Keratinocyte (primary cell): ENCODE measurements at regions not wholly inside any gene's neighbourhood (a gene's known extent, or its start where the extent isn't known, plus 50 kb on each side); places are given as distances from the start of the nearest gene placed in this dataset.

ENCODE experiments used
- DNase-seq: peaks from one replicate; pipeline ENCODE4 v3.0.0-alpha.2; 2011; ENCODE audit warnings: low read depth, missing footprints, low spot score
- FAIRE-seq: peaks from 2 replicates; lab custom pipeline; 2011; peaks lifted over from hg19 to GRCh38; lab: Jason Lieb, UNC
- H2AFZ ChIP-seq: 2 replicates; pipeline ENCODE4 v1.6.0; 2012; ENCODE audit warnings: low read length, control low read depth, inconsistent platforms; ENCODE audit not compliant: control insufficient read depth
- H3K27ac ChIP-seq: 2 replicates; pipeline ENCODE4 v1.5.1; 2011; ENCODE audit warnings: low read length; ENCODE audit not compliant: control insufficient read depth, insufficient read depth
- H3K27me3 ChIP-seq: 3 replicates; pipeline ENCODE4 v1.6.0; 2011; ENCODE audit warnings: low read length; ENCODE audit not compliant: control insufficient read depth, insufficient read depth; ENCODE audit errors: extremely low read depth
- H3K36me3 ChIP-seq, 2 experiments: 2 replicates in 1 of 2; 3 replicates in 1 of 2; pipeline ENCODE4 v1.5.1; 2011; ENCODE audit warnings: low read length in 2 of 2, mild to moderate bottlenecking in 1 of 2; ENCODE audit not compliant: control insufficient read depth in 2 of 2, insufficient read depth in 2 of 2; ENCODE audit errors: extremely low read depth in 1 of 2
- H3K4me1 ChIP-seq: 3 replicates; pipeline ENCODE4 v1.5.1; 2011; ENCODE audit warnings: low read length; ENCODE audit not compliant: control insufficient read depth, insufficient read depth; ENCODE audit errors: extremely low read depth
- H3K4me2 ChIP-seq: 3 replicates; pipeline ENCODE4 v1.6.0; 2011; ENCODE audit warnings: low read depth, low read length; ENCODE audit not compliant: control insufficient read depth, insufficient read depth; ENCODE audit errors: extremely low read depth
- H3K4me3 ChIP-seq, 3 experiments: fragments of 200-600 bp in 1 of 3; sonication (generic) in 1 of 3; 2 replicates in 2 of 3; 3 replicates in 1 of 3; pipeline ENCODE4 v1.5.1; 2011 to 2016; ENCODE audit warnings: low read length in 3 of 3, mild to moderate bottlenecking in 3 of 3, control low read depth in 2 of 3, inconsistent platforms in 1 of 3, low read depth in 1 of 3, mixed read lengths in 1 of 3, mixed run types in 1 of 3, moderate library complexity in 1 of 3; ENCODE audit not compliant: control insufficient read depth in 2 of 3, insufficient read depth in 2 of 3; ENCODE audit errors: extremely low read depth in 1 of 3
- H3K79me2 ChIP-seq: 2 replicates; pipeline ENCODE4 v1.6.0; 2012; ENCODE audit warnings: low read length; ENCODE audit not compliant: control insufficient read depth, insufficient read depth
- H3K9ac ChIP-seq: 3 replicates; pipeline ENCODE4 v1.6.0; 2011; ENCODE audit warnings: low read length; ENCODE audit not compliant: control insufficient read depth, insufficient read depth; ENCODE audit errors: extremely low read depth
- H3K9me1 ChIP-seq: 3 replicates; pipeline ENCODE4 v1.6.0; 2011; ENCODE audit warnings: low read length; ENCODE audit not compliant: control insufficient read depth, insufficient read depth; ENCODE audit errors: extremely low read depth
- H3K9me3 ChIP-seq: 2 replicates; pipeline ENCODE4 v1.5.1; 2012; ENCODE audit warnings: low read depth, low read length; ENCODE audit not compliant: control insufficient read depth
- H4K20me1 ChIP-seq: 3 replicates; pipeline ENCODE4 v1.6.0; 2011; ENCODE audit warnings: low read length; ENCODE audit not compliant: control insufficient read depth, insufficient read depth; ENCODE audit errors: extremely low read depth
- EZH2 ChIP-seq: IDR thresholded peaks from one replicate; pipeline ENCODE4 v1.6.1; 2012; ENCODE audit warnings: inconsistent platforms, mild to moderate bottlenecking, low read length, moderate library complexity
- dilution Hi-C: fragments of 300-500 bp; cut with MboI; formaldehyde crosslinking; loops from one replicate; pipeline ENCODE4 v1.7.0; 2020; ENCODE audit warnings: low sequenced_read_pairs; ENCODE audit not compliant: extremely low pct_ligation_motif_present
- TF ChIP-seq, protein P1 (sequence below), 3 experiments: IDR thresholded peaks in 1 of 3; conservative IDR thresholded peaks in 1 of 3; optimal IDR thresholded peaks in 1 of 3; 2 replicates in 2 of 3; 3 replicates in 1 of 3; pipeline versions ENCODE3 to v1.5.1; 2011; ENCODE audit warnings: low read length in 3 of 3, mild to moderate bottlenecking in 3 of 3, moderate library complexity in 2 of 3, control low read depth in 1 of 3, inconsistent platforms in 1 of 3; ENCODE audit not compliant: insufficient read depth in 2 of 3; ENCODE audit errors: extremely low read depth in 1 of 3

DNA sequence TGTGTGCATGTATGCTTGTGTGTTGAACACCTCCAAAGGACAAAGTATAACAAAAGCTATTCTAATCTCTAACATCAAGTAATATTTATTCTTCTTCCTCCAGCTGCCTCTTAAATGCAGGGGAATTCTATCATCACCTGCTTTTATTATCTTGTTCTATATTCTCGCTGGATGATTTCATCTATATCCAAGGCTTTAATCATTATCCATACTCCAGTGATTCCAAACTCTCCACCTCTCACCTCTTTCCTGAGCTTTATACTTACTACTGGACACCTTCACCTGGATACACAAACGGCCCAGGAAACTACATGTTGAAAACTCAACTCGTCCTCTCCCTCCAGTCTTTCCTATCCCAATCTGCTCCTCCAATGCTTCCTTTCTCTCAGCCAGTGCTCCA, 418.6 kb downstream of the KLF5 start:
- Histone ChIP-seq H3K9me3 (no peaks in the 10 kb centered on the region), H3K27me3 (no peaks in the 10 kb centered on the region), H3K36me3 (no peaks in the 10 kb centered on the region), H3K9ac (no peak overlapping the region), H3K4me1 (no peaks in the 10 kb centered on the region), H2AFZ (no peak overlapping the region), H3K4me3 (no peak overlapping the region), H4K20me1 (no peaks in the 10 kb centered on the region), H3K4me2 (no peak overlapping the region), H3K9me1 (no peaks in the 10 kb centered on the region), H3K79me2 (no peaks in the 10 kb centered on the region), H3K27ac (no peak overlapping the region)
- DNase-seq (no peak), FAIRE-seq (no peak)
- dilution Hi-C loops = no loop called here
- no peak for TF ChIP-seq EZH2
- TF ChIP-seq, protein P1, sequence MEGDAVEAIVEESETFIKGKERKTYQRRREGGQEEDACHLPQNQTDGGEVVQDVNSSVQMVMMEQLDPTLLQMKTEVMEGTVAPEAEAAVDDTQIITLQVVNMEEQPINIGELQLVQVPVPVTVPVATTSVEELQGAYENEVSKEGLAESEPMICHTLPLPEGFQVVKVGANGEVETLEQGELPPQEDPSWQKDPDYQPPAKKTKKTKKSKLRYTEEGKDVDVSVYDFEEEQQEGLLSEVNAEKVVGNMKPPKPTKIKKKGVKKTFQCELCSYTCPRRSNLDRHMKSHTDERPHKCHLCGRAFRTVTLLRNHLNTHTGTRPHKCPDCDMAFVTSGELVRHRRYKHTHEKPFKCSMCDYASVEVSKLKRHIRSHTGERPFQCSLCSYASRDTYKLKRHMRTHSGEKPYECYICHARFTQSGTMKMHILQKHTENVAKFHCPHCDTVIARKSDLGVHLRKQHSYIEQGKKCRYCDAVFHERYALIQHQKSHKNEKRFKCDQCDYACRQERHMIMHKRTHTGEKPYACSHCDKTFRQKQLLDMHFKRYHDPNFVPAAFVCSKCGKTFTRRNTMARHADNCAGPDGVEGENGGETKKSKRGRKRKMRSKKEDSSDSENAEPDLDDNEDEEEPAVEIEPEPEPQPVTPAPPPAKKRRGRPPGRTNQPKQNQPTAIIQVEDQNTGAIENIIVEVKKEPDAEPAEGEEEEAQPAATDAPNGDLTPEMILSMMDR (optimal IDR thresholded peaks at IDR 0.05 in 1 of 3, IDR thresholded peaks at IDR 0.05 in 1 of 3, conservative IDR thresholded peaks at IDR 0.05 in 1 of 3; ENCODE audit: extremely low read depth in 1 of 3, insufficient read depth in 2 of 3, low read length in 3 of 3) = no peak

DNA sequence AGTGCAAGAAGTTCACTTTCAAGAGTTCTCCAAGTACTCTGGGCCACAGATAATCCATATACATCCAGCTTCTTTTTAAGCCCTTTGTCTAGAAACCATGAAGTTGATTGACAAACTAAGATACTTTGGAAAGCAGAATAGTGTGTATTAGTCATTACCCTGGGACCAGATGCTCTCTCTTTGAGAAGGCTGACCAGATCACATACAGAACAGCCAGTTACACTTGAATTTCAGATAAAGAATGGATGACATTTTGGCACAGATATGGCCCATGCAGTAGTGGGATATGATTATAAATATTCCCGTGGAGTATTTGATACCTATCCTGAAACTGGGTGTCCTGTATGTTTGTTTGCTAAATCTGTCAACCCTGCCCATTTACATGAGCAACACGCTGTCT, 414.2 kb downstream of the KLF5 start:
- Histone ChIP-seq H3K9ac (no peak overlapping the region), H2AFZ (no peak overlapping the region), H3K79me2 (no peaks in the 10 kb centered on the region), H3K4me2 (no peak overlapping the region), H3K9me3 (no peaks in the 10 kb centered on the region), H3K9me1 (no peaks in the 10 kb centered on the region), H3K27me3 (no peaks in the 10 kb centered on the region), H3K36me3 (no peaks in the 10 kb centered on the region), H4K20me1 (no peaks in the 10 kb centered on the region), H3K4me3 (no peak overlapping the region), H3K27ac (no peak overlapping the region), H3K4me1 (no peaks in the 10 kb centered on the region)
- FAIRE-seq (no peak), DNase-seq (no peak)
- dilution Hi-C loops = no loop called here
- no peak for TF ChIP-seq EZH2
- TF ChIP-seq, protein P1 (optimal IDR thresholded peaks at IDR 0.05 in 1 of 3, IDR thresholded peaks at IDR 0.05 in 1 of 3, conservative IDR thresholded peaks at IDR 0.05 in 1 of 3; ENCODE audit: extremely low read depth in 1 of 3, insufficient read depth in 2 of 3, low read length in 3 of 3) = no peak
